ENCODE measurements at regions not wholly inside any gene's neighbourhood (a gene's known extent, or its start where the extent isn't known, plus 50 kb on each side); places are given as distances from the start of the nearest gene placed in this dataset.

DNA sequence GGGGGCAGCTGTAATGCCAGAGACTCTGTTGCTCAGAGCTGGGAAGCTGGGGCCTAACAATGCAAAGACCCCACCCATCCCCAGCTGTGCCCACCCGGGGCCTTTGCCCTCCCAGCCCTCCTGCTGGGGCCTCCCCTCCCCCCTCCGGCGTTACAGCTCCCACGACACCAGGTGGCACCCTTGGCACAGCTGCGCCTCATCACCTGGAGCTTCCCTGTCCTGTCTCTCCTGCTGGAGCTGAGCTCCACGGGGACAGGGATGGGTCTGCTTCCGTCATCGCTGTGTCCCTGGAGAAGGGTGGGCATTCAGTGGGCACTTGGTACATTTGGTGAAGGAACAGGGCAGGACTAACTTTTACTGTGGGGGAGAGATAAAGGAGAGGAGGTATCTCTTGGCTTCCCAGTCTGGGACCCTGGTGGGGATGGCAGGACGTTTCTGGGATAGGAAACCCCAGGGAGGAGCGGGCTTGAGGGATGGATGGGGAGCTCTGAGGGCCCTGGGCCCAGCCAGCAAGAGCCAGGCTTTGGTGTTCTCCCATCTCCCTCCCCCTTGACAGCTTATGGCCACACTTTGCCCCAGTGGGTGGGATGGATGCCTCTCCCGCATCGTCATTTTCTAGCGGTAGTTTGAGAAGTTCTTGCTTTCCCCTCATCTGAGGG is 453.2 kb downstream of the PTPRU start:
- DNase-seq (ENCODE audit: low read depth in 6 of 9, low spot score in 9 of 9) = no peak
- 73% methylated on average over 13 of the region's 13 CpGs for WGBS
- H3K27me3 ChIP-seq (ENCODE audit: control insufficient read depth in 2 of 2, insufficient read depth in 1 of 2, low read length in 1 of 2) = peaks cover 0 to 8% of the 10 kb centered on the region in 2 donors
- H3K9me3 ChIP-seq (ENCODE audit: control insufficient read depth in 2 of 2, insufficient read depth in 1 of 2, low read length in 1 of 2) = no peaks in the 10 kb centered on the region
- no peaks in the 10 kb centered on the region for H3K4me1 ChIP-seq (ENCODE audit: control insufficient read depth in 2 of 2, insufficient read depth in 2 of 2, low read length in 2 of 2)
- H3K27ac ChIP-seq (ENCODE audit: low read depth in 1 of 2, low read length in 1 of 2) = no peak overlapping the region
- H3K4me3 ChIP-seq (ENCODE audit: low read length in 2 of 2) = no peak overlapping the region
- no peaks in the 10 kb centered on the region for H3K36me3 ChIP-seq (ENCODE audit: control insufficient read depth in 2 of 2, insufficient read depth in 2 of 2, low read length in 1 of 2)

DNA sequence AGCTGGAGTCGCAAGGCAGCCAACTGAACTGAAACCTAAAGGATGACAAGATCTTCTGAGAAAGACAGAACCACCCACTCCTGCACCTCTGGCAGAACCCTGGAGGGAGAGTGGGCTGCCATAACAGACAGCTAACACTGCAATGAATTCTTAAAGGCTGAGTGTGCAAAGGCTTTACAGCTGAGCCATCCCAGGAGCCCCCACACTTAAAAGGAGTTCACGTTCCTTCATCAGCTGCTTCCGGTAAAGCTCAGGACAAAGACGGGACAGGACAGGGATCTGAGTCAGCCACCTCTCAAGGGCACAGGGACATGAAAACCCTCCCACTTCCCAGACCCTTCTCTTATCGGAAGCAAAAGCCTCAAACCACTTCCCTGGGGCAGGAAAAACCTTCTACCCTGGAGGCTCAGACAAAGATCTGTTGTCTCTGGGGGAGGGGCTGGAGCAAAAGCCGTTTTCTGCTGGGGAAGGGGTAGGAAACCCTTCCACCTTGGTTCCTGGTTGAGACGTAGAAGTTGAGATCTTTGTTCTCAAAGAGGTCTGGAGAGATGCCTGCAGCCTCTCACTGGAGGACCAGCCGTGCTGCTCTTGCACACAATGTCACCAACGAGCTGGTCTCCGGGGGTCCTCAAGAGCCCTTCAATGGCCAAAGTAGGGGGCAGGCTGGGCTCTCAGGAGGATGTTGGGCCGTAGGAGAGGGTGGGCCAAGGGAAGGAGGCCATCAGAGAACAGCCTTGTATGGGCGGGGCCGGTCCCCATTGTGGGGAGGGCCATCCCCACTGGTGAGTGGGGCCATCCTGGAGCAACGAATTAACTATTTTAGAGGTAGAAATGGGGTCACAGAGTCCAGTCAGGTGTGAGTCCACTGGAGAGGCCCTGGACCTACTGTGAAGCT is 452.4 kb downstream of the PTPRU start:
- peaks cover 0 to 8% of the 10 kb centered on the region in 2 donors for H3K27me3 ChIP-seq (ENCODE audit: control insufficient read depth in 2 of 2, insufficient read depth in 1 of 2, low read length in 1 of 2)
- DNase-seq (ENCODE audit: low read depth in 6 of 9, low spot score in 9 of 9) = no peak

DNA sequence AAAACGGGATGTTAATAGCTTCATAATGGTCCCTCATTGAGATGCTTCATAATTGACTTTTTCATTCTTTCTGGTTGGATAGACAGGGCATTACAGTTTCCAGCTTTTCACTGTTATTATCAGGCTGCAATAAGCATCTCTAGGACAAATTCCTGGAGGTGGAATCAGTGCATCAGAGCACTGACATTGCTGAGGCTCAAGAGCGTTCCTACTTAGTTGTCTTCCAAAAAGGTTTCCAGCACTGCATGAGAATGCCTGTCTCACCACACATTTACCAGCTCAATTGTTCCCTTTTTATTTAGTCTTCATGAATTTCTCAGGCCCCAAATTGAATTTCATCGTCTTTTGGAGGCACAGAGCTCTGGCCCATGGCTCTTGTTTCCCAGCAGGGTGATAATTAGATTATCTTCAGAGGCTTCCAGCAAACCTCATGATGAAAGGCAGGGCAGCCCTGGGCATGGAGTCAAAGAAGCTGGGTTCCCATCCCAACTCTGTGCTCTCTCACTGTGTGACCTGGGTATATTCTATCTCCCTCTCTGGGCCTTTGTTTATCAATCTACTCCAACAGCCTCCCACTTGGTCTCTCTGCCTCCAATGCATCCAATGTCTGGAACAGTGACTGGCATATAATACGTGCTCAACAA is 451.4 kb downstream of the PTPRU start:
- Histone ChIP-seq H3K27ac (ENCODE audit: low read depth in 1 of 2, low read length in 1 of 2) (no peak overlapping the region), H3K36me3 (ENCODE audit: control insufficient read depth in 2 of 2, insufficient read depth in 2 of 2, low read length in 1 of 2) (no peaks in the 10 kb centered on the region), H3K4me1 (ENCODE audit: control insufficient read depth in 2 of 2, insufficient read depth in 2 of 2, low read length in 2 of 2) (no peaks in the 10 kb centered on the region), H3K27me3 (ENCODE audit: control insufficient read depth in 2 of 2, insufficient read depth in 1 of 2, low read length in 1 of 2) (peaks cover 0 to 8% of the 10 kb centered on the region in 2 donors), H3K4me3 (ENCODE audit: low read length in 2 of 2) (no peak overlapping the region), H3K9me3 (ENCODE audit: control insufficient read depth in 2 of 2, insufficient read depth in 1 of 2, low read length in 1 of 2) (no peaks in the 10 kb centered on the region)
- WGBS = 89% methylated on average over 4 of the region's 4 CpGs
- no peak for DNase-seq (ENCODE audit: low read depth in 6 of 9, low spot score in 9 of 9)

More for the DNA sequence above, 452.4 kb downstream of the PTPRU start:
- 44% methylated on average over 14 of the region's 14 CpGs for WGBS
- Histone ChIP-seq H3K4me3 (ENCODE audit: low read length in 2 of 2) (no peak overlapping the region), H3K27ac (ENCODE audit: low read depth in 1 of 2, low read length in 1 of 2) (no peak overlapping the region), H3K4me1 (ENCODE audit: control insufficient read depth in 2 of 2, insufficient read depth in 2 of 2, low read length in 2 of 2) (no peaks in the 10 kb centered on the region), H3K36me3 (ENCODE audit: control insufficient read depth in 2 of 2, insufficient read depth in 2 of 2, low read length in 1 of 2) (no peaks in the 10 kb centered on the region), H3K9me3 (ENCODE audit: control insufficient read depth in 2 of 2, insufficient read depth in 1 of 2, low read length in 1 of 2) (no peaks in the 10 kb centered on the region)

DNA sequence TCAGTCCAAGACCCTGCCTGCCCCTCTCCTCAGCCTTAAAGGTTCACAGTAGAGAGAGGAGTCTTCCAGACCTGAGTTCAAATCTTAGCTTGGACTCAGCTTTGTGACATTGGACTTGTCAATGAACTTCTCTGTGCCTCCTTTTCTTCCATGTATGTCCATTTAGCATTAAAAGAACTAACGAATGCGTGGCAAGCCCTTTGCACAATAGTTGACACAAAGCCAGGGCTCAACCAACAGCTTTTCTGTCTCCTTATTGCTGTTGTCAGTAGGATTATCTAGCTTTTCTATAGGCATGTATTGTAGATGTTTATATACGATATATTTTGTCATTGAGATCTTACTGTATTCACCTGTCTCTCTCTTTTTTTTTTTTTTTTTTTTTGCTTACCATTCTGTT is 450.8 kb downstream of the PTPRU start:
- Histone ChIP-seq H3K9me3 (ENCODE audit: control insufficient read depth in 2 of 2, insufficient read depth in 1 of 2, low read length in 1 of 2) (no peaks in the 10 kb centered on the region), H3K27ac (ENCODE audit: low read depth in 1 of 2, low read length in 1 of 2) (no peak overlapping the region), H3K4me3 (ENCODE audit: low read length in 2 of 2) (no peak overlapping the region), H3K27me3 (ENCODE audit: control insufficient read depth in 2 of 2, insufficient read depth in 1 of 2, low read length in 1 of 2) (peaks cover 0 to 8% of the 10 kb centered on the region in 2 donors), H3K4me1 (ENCODE audit: control insufficient read depth in 2 of 2, insufficient read depth in 2 of 2, low read length in 2 of 2) (no peaks in the 10 kb centered on the region), H3K36me3 (ENCODE audit: control insufficient read depth in 2 of 2, insufficient read depth in 2 of 2, low read length in 1 of 2) (no peaks in the 10 kb centered on the region)
- WGBS = 96% methylated on average over 3 of the region's 3 CpGs
- no peak for DNase-seq (ENCODE audit: low read depth in 6 of 9, low spot score in 9 of 9)

DNA sequence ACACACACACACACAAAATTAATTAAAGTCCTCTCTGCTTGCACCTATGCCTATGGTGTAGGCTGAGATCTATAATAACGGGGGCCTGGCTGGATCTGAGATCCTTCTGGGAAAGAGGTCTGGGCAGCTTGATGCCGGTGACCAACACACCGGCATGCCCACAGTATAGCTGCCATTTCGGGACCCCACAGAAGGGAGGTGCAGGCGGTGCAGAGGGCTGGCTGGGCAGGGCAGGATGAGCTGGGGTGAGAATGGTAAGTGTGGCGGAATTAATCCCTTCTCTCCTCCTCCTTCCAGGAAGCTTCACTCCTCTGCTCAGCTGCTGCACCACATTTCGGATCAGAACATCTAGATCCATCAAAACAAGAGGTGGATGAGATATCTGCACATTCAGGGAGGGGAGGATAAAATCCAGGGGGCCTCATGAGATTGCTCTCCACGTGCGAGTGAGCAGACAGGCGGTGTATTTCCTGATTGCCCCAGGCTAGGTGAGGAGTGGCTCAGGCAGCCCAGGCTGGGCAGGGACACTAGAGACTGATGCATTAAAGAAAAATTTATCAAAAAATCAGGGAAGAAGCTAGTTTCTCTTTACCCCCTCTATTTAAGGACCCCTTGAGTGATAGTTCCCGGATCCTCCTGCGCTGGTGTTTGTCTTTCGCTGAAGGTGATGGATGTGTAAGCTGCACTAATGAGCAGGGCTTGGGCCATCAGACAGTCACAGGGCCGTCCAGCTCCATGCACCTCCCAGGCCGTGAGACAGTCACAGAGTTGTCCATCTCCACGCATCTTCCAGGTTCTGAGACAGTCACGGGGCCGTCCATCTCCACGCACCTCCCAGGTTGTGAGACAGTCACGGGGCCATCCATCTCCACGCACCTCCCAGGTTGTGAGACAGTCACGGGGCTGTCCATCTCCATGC is 449.9 kb downstream of the PTPRU start:
- H3K4me1 ChIP-seq (ENCODE audit: control insufficient read depth in 2 of 2, insufficient read depth in 2 of 2, low read length in 2 of 2) = no peaks in the 10 kb centered on the region
- H3K9me3 ChIP-seq (ENCODE audit: control insufficient read depth in 2 of 2, insufficient read depth in 1 of 2, low read length in 1 of 2) = no peaks in the 10 kb centered on the region
- H3K27ac ChIP-seq (ENCODE audit: low read depth in 1 of 2, low read length in 1 of 2) = no peak overlapping the region
- peaks cover 0 to 8% of the 10 kb centered on the region in 2 donors for H3K27me3 ChIP-seq (ENCODE audit: control insufficient read depth in 2 of 2, insufficient read depth in 1 of 2, low read length in 1 of 2)
- H3K36me3 ChIP-seq (ENCODE audit: control insufficient read depth in 2 of 2, insufficient read depth in 2 of 2, low read length in 1 of 2) = no peaks in the 10 kb centered on the region
- DNase-seq (ENCODE audit: low read depth in 6 of 9, low spot score in 9 of 9) = no peak
- H3K4me3 ChIP-seq (ENCODE audit: low read length in 2 of 2) = no peak overlapping the region
- WGBS = 83% methylated on average over 22 of the region's 22 CpGs

DNA sequence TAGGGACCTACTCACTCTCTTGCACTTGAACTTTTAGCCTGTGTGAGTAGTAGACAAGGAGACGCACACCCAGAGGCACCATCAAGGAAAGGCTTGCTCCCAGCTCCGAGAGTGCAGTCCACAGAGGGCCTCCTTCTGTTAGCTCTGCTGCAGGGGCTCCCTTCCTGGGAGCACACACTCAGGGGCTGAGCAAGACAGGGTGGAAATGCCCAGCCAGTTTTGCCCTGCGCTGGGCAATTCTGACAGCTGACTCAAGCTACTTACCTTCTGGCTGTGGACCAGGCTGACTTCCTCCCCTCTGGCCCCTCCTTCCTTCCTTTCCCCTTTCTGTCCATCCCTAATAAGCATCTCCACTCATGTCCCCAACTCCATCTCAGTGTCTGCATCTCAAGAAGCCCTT is 449.1 kb downstream of the PTPRU start:
- Histone ChIP-seq H3K4me3 (ENCODE audit: low read length in 2 of 2) (no peak overlapping the region), H3K36me3 (ENCODE audit: control insufficient read depth in 2 of 2, insufficient read depth in 2 of 2, low read length in 1 of 2) (no peaks in the 10 kb centered on the region), H3K27ac (ENCODE audit: low read depth in 1 of 2, low read length in 1 of 2) (no peak overlapping the region), H3K9me3 (ENCODE audit: control insufficient read depth in 2 of 2, insufficient read depth in 1 of 2, low read length in 1 of 2) (no peaks in the 10 kb centered on the region), H3K4me1 (ENCODE audit: control insufficient read depth in 2 of 2, insufficient read depth in 2 of 2, low read length in 2 of 2) (no peaks in the 10 kb centered on the region), H3K27me3 (ENCODE audit: control insufficient read depth in 2 of 2, insufficient read depth in 1 of 2, low read length in 1 of 2) (peaks cover 0 to 5% of the 10 kb centered on the region in 2 donors)
- WGBS = 89% methylated on average over 3 of the region's 3 CpGs
- no peak for DNase-seq (ENCODE audit: low read depth in 6 of 9, low spot score in 9 of 9)

DNA sequence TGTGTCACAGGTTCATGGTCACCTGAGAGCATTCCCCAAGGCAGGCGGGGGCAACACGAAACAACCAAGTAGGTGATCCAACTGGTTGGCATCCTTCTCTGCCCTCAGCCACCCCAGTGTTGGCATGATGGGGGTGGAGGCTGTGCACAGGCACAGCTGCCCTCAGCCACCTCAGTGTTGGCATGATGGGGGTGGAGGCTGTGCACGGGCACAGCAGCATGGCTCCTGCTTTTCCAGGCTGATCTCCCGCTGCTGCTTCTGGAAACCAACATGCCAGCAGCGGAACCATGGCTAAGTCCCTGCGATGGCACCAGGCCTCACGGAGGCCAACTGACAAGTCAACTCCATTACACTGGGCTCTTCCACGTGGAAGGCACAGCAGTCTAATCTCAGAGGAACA is 447.8 kb downstream of the PTPRU start:
- no peak for DNase-seq (ENCODE audit: low read depth in 6 of 9, low spot score in 9 of 9)
- Histone ChIP-seq H3K4me1 (ENCODE audit: control insufficient read depth in 2 of 2, insufficient read depth in 2 of 2, low read length in 2 of 2) (no peaks in the 10 kb centered on the region), H3K36me3 (ENCODE audit: control insufficient read depth in 2 of 2, insufficient read depth in 2 of 2, low read length in 1 of 2) (no peaks in the 10 kb centered on the region), H3K4me3 (ENCODE audit: low read length in 2 of 2) (no peak overlapping the region), H3K9me3 (ENCODE audit: control insufficient read depth in 2 of 2, insufficient read depth in 1 of 2, low read length in 1 of 2) (no peaks in the 10 kb centered on the region), H3K27me3 (ENCODE audit: control insufficient read depth in 2 of 2, insufficient read depth in 1 of 2, low read length in 1 of 2) (peaks cover 0 to 5% of the 10 kb centered on the region in 2 donors), H3K27ac (ENCODE audit: low read depth in 1 of 2, low read length in 1 of 2) (no peak overlapping the region)
- WGBS = 90% methylated on average over 8 of the region's 8 CpGs

DNA sequence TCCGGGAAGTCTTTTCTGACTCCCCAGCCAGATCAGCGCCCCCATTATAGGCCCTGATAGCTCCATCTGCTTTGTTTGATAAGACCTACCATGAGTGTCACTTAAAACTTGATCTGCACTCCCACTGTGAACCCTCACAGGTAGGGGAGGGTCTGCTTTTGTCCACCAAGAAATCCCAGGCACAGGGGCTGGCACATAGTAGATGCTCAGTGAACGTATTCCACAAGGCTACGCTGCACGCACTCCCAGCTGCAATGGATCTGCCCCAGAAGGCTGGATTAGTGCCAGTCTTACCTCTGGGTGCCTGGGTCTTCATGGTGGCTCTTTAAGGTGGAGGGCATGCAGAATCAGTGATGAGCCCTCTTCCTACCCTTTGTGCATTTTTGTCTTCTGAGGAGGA is 447.1 kb downstream of the PTPRU start:
- Histone ChIP-seq H3K4me1 (ENCODE audit: control insufficient read depth in 2 of 2, insufficient read depth in 2 of 2, low read length in 2 of 2) (no peaks in the 10 kb centered on the region), H3K9me3 (ENCODE audit: control insufficient read depth in 2 of 2, insufficient read depth in 1 of 2, low read length in 1 of 2) (no peaks in the 10 kb centered on the region), H3K36me3 (ENCODE audit: control insufficient read depth in 2 of 2, insufficient read depth in 2 of 2, low read length in 1 of 2) (no peaks in the 10 kb centered on the region), H3K27ac (ENCODE audit: low read depth in 1 of 2, low read length in 1 of 2) (no peak overlapping the region), H3K4me3 (ENCODE audit: low read length in 2 of 2) (no peak overlapping the region), H3K27me3 (ENCODE audit: control insufficient read depth in 2 of 2, insufficient read depth in 1 of 2, low read length in 1 of 2) (peaks cover 0 to 2% of the 10 kb centered on the region in 2 donors)
- 95% methylated on average over 5 of the region's 5 CpGs for WGBS
- no peak for DNase-seq (ENCODE audit: low read depth in 6 of 9, low spot score in 9 of 9)
